ENCODE measurements at regions not wholly inside any gene's neighbourhood (a gene's known extent, or its start where the extent isn't known, plus 50 kb on each side); places are given as distances from the start of the nearest gene placed in this dataset.
"Not testable (repeated sequence)": the region's sequence is repeated elsewhere in the genome, so short reads cannot be mapped to it uniquely, and the experiment has no call there.

- no peak for DNase-seq
- intact Hi-C loops (cut with DNase I), result no loop called here
- 76 to 82% (median 81%) methylated on average over 1 of the region's 1 CpG for WGBS, 3 donors
- Histone ChIP-seq H3K27ac (no peak overlapping the region), H3K36me3 (no peaks in the 10 kb centered on the region), H3K9me3 (no peaks in the 10 kb centered on the region), H3K4me3 (no peak overlapping the region), H3K4me1 (ENCODE audit: insufficient read depth) (no peaks in the 10 kb centered on the region), H3K27me3 (no peaks in the 10 kb centered on the region)
- no peak for TF ChIP-seq EP300 (IDR thresholded peaks at IDR 0.05)
Measured at GRCh38 chrX:21225643-21226042, 148.6 kb upstream of the CNKSR2 start.

- WGBS, 3 donors, result 75 to 80% (median 78%) methylated on average over 3 of the region's 3 CpGs
- H3K4me1 ChIP-seq (ENCODE audit: insufficient read depth); H3K36me3 ChIP-seq; H3K27me3 ChIP-seq; H3K4me3 ChIP-seq; DNase-seq; intact Hi-C loops (cut with DNase I); H3K9me3 ChIP-seq; H3K27ac ChIP-seq: not testable (repeated sequence)
Measured at GRCh38 chrX:21228974-21229373, 145.2 kb upstream of the CNKSR2 start.

GRCh38 chrX:21255032-21255618 lies 119.1 kb upstream of the CNKSR2 start:
- no peaks in the 10 kb centered on the region for H3K9me3 ChIP-seq
- TF ChIP-seq CTCF (IDR thresholded peaks at IDR 0.05), result no peak
- TF ChIP-seq POLR2A (IDR thresholded peaks at IDR 0.05), result no peak
- no peak for TF ChIP-seq EP300 (IDR thresholded peaks at IDR 0.05)
- H3K4me3 ChIP-seq, result no peak overlapping the region
- H3K4me1 ChIP-seq (ENCODE audit: insufficient read depth), result no peaks in the 10 kb centered on the region
- no peaks in the 10 kb centered on the region for H3K27me3 ChIP-seq
- no peak for DNase-seq
- no peaks in the 10 kb centered on the region for H3K36me3 ChIP-seq
- H3K27ac ChIP-seq, result no peak overlapping the region
- intact Hi-C loops (cut with DNase I), result no loop called here
- WGBS, 3 donors, result 40 to 57% (median 54%) methylated on average over 3 of the region's 3 CpGs

- no peak for TF ChIP-seq CTCF (IDR thresholded peaks at IDR 0.05)
- TF ChIP-seq EP300 (IDR thresholded peaks at IDR 0.05), result no peak
- no peak for TF ChIP-seq POLR2A (IDR thresholded peaks at IDR 0.05)
- no peaks in the 10 kb centered on the region for H3K36me3 ChIP-seq
- intact Hi-C loops (cut with DNase I), result no loop called here
- no peaks in the 10 kb centered on the region for H3K4me1 ChIP-seq (ENCODE audit: insufficient read depth)
- H3K27ac ChIP-seq, result no peak overlapping the region
- H3K9me3 ChIP-seq, result no peaks in the 10 kb centered on the region
- 57 to 70% (median 61%) methylated on average over 1 of the region's 1 CpG for WGBS, 3 donors
- DNase-seq, result no peak
- H3K4me3 ChIP-seq, result no peak overlapping the region
- H3K27me3 ChIP-seq, result no peaks in the 10 kb centered on the region
Measured at GRCh38 chrX:21266949-21267348, 107.3 kb upstream of the CNKSR2 start.

GRCh38 chrX:21276736-21277433 lies 97.3 kb upstream of the CNKSR2 start:
- Histone ChIP-seq H3K4me1 (ENCODE audit: insufficient read depth) (no peaks in the 10 kb centered on the region), H3K27me3 (no peaks in the 10 kb centered on the region), H3K27ac (no peak overlapping the region), H3K9me3 (peaks cover 0 to 3% of the 10 kb centered on the region in 2 donors), H3K4me3 (no peak overlapping the region), H3K36me3 (no peaks in the 10 kb centered on the region)
- no peak for TF ChIP-seq CTCF (IDR thresholded peaks at IDR 0.05)
- intact Hi-C loops (cut with DNase I), result no loop called here
- 69 to 82% (median 76%) methylated on average over 8 of the region's 8 CpGs for WGBS, 3 donors
- DNase-seq, result no peak

All from ovary (tissue), 7 donors.